ENCODE measurements at regions not wholly inside any gene's neighbourhood (a gene's known extent, or its start where the extent isn't known, plus 50 kb on each side); places are given as distances from the start of the nearest gene placed in this dataset.

GRCh38 chr10:8182806-8183205 lies 128.3 kb downstream of the GATA3 start:
- DNase-seq (ENCODE audit: low read depth in 1 of 2, low spot score in 1 of 2): no peak
- TF ChIP-seq, protein P1, sequence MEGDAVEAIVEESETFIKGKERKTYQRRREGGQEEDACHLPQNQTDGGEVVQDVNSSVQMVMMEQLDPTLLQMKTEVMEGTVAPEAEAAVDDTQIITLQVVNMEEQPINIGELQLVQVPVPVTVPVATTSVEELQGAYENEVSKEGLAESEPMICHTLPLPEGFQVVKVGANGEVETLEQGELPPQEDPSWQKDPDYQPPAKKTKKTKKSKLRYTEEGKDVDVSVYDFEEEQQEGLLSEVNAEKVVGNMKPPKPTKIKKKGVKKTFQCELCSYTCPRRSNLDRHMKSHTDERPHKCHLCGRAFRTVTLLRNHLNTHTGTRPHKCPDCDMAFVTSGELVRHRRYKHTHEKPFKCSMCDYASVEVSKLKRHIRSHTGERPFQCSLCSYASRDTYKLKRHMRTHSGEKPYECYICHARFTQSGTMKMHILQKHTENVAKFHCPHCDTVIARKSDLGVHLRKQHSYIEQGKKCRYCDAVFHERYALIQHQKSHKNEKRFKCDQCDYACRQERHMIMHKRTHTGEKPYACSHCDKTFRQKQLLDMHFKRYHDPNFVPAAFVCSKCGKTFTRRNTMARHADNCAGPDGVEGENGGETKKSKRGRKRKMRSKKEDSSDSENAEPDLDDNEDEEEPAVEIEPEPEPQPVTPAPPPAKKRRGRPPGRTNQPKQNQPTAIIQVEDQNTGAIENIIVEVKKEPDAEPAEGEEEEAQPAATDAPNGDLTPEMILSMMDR (IDR thresholded peaks at IDR 0.05; ENCODE audit: low read depth, low read length): no peak
- Histone ChIP-seq H3K4me1 (ENCODE audit: low read depth) (no peaks in the 10 kb centered on the region), H3K27me3 (no peaks in the 10 kb centered on the region), H3K4me3 (no peak overlapping the region), H3K27ac (no peak overlapping the region), H3K9me3 (ENCODE audit: low read depth) (no peaks in the 10 kb centered on the region), H3K36me3 (no peaks in the 10 kb centered on the region)

DNA sequence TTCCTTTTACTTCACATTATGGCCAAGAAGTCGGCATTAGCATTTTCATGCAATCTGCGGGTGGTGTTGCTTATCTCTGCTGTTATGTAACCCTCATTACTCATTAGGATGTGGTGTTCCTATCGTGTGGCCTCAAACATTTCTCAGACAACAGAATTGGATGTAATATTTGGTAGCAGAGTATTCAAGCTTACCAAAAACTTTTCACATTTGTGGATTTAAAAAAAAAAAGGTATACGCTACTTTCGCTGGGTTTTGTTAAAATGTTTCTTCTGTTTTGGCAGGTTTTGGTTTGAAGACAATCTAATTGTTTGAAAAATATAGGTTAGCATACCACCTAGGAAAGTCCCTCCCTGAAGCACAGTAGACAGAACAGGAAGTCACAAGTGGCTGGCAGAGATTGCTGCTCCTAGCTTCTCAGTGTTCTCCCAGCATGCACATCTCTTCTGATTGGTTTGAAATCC lies 128.8 kb downstream of the GATA3 start:
- TF ChIP-seq, protein P1 (IDR thresholded peaks at IDR 0.05; ENCODE audit: low read depth, low read length): no peak
- no peaks in the 10 kb centered on the region for H3K27me3 ChIP-seq
- no peaks in the 10 kb centered on the region for H3K4me1 ChIP-seq (ENCODE audit: low read depth)
- H3K27ac ChIP-seq: no peak overlapping the region
- no peaks in the 10 kb centered on the region for H3K9me3 ChIP-seq (ENCODE audit: low read depth)
- peak in 1 of 2 donors; percentile 93 for DNase-seq (ENCODE audit: low read depth in 1 of 2, low spot score in 1 of 2)
- no peak overlapping the region for H3K4me3 ChIP-seq
- no peaks in the 10 kb centered on the region for H3K36me3 ChIP-seq

GRCh38 chr10:8187171-8187666 lies 132.7 kb downstream of the GATA3 start:
- H3K36me3 ChIP-seq: no peaks in the 10 kb centered on the region
- H3K27me3 ChIP-seq: peaks cover 6% of the 10 kb centered on the region
- H3K4me1 ChIP-seq (ENCODE audit: low read depth): no peaks in the 10 kb centered on the region
- no peak overlapping the region for H3K27ac ChIP-seq
- no peaks in the 10 kb centered on the region for H3K9me3 ChIP-seq (ENCODE audit: low read depth)
- no peak overlapping the region for H3K4me3 ChIP-seq
- DNase-seq (ENCODE audit: low read depth in 1 of 2, low spot score in 1 of 2): peak in 1 of 2 donors; percentile 23
- TF ChIP-seq, protein P1 (IDR thresholded peaks at IDR 0.05; ENCODE audit: low read depth, low read length): no peak

- H3K4me3 ChIP-seq: no peak overlapping the region
- TF ChIP-seq, protein P1 (IDR thresholded peaks at IDR 0.05; ENCODE audit: low read depth, low read length): no peak
- peaks cover 6% of the 10 kb centered on the region for H3K27me3 ChIP-seq
- H3K4me1 ChIP-seq (ENCODE audit: low read depth): no peaks in the 10 kb centered on the region
- H3K36me3 ChIP-seq: no peaks in the 10 kb centered on the region
- no peak for DNase-seq (ENCODE audit: low read depth in 1 of 2, low spot score in 1 of 2)
- no peak overlapping the region for H3K27ac ChIP-seq
- H3K9me3 ChIP-seq (ENCODE audit: low read depth): no peaks in the 10 kb centered on the region
These were observed 135.0 kb downstream of the GATA3 start for GRCh38 chr10:8189458-8189857.

GRCh38 chr10:8192301-8192700 lies 137.8 kb downstream of the GATA3 start:
- DNase-seq (ENCODE audit: low read depth in 1 of 2, low spot score in 1 of 2): no peak
- TF ChIP-seq, protein P1 (IDR thresholded peaks at IDR 0.05; ENCODE audit: low read depth, low read length): no peak
- Histone ChIP-seq H3K36me3 (no peaks in the 10 kb centered on the region), H3K4me3 (no peak overlapping the region), H3K27me3 (peaks cover 6% of the 10 kb centered on the region), H3K9me3 (ENCODE audit: low read depth) (no peaks in the 10 kb centered on the region), H3K27ac (no peak overlapping the region), H3K4me1 (ENCODE audit: low read depth) (no peaks in the 10 kb centered on the region)
